Left lobe of liver (tissue), 2 donors: ENCODE measurements at regions not wholly inside any gene's neighbourhood (a gene's known extent, or its start where the extent isn't known, plus 50 kb on each side); places are given as distances from the start of the nearest gene placed in this dataset.

Experiments
- ATAC-seq: fragments of 200-7000 bp; cut with Tn5 transposase; one replicate; pipeline ENCODE4 v1.9.1; 2020; ENCODE audit warnings: mild to moderate bottlenecking, moderate library complexity
- DNase-seq: peaks from one replicate; pipeline ENCODE4 v3.0.0-alpha.2; 2020; ENCODE audit warnings: low spot score
- donor health status: DM: no; HTN: no; CAD: no; lungs with moderate emphysema.
- donor health status: DM: no; HTN: yes; CAD: no.

- ATAC-seq (no peak), DNase-seq (no peak)
Measured at GRCh38 chr13:104875038-104875754, 1660.3 kb downstream of the EFNB2 start.

GRCh38 chr13:104872153-104872552 lies 1663.3 kb downstream of the EFNB2 start:
- no peak for DNase-seq

GRCh38 chr13:104871456-104871855 lies 1664.0 kb downstream of the EFNB2 start:
- DNase-seq = no peak
- no peak for ATAC-seq

More at GRCh38 chr13:104872153-104872552, 1663.3 kb downstream of the EFNB2 start:
- ATAC-seq = no peak

GRCh38 chr13:104869501-104869900 lies 1666.0 kb downstream of the EFNB2 start:
- ATAC-seq (no peak), DNase-seq (no peak)

- DNase-seq (no peak), ATAC-seq (no peak)
Measured at GRCh38 chr13:104868806-104869205, 1666.7 kb downstream of the EFNB2 start.

GRCh38 chr13:104855581-104855980 lies 1679.9 kb downstream of the EFNB2 start:
- DNase-seq (no peak), ATAC-seq (no peak)

- ATAC-seq (no peak), DNase-seq (no peak)
Measured at GRCh38 chr13:104854698-104855097, 1680.8 kb downstream of the EFNB2 start.

GRCh38 chr13:104854007-104854406 lies 1681.5 kb downstream of the EFNB2 start:
- DNase-seq (no peak), ATAC-seq (no peak)

GRCh38 chr13:104847922-104848321 lies 1687.5 kb downstream of the EFNB2 start:
- ATAC-seq = no peak
- no peak for DNase-seq

- ATAC-seq (no peak), DNase-seq (no peak)
Measured at GRCh38 chr13:104843401-104843800, 1692.1 kb downstream of the EFNB2 start.

- ATAC-seq = no peak
- no peak for DNase-seq
Measured at GRCh38 chr13:104841110-104841509, 1694.4 kb downstream of the EFNB2 start.

GRCh38 chr13:104837756-104838155 lies 1697.7 kb downstream of the EFNB2 start:
- no peak for ATAC-seq
- DNase-seq = no peak

GRCh38 chr13:104833221-104833620 lies 1702.2 kb downstream of the EFNB2 start:
- no peak for ATAC-seq
- DNase-seq = no peak

GRCh38 chr13:104832231-104832630 lies 1703.2 kb downstream of the EFNB2 start:
- no peak for DNase-seq

GRCh38 chr13:104831831-104832230 lies 1703.6 kb downstream of the EFNB2 start:
- no peak for DNase-seq
- ATAC-seq = no peak

More at GRCh38 chr13:104832231-104832630, 1703.2 kb downstream of the EFNB2 start:
- ATAC-seq = no peak

GRCh38 chr13:104823709-104824108 lies 1711.8 kb downstream of the EFNB2 start:
- ATAC-seq = no peak
- no peak for DNase-seq

GRCh38 chr13:104823071-104823470 lies 1712.4 kb downstream of the EFNB2 start:
- ATAC-seq = no peak
- no peak for DNase-seq

GRCh38 chr13:104817271-104817670 lies 1718.2 kb downstream of the EFNB2 start:
- no peak for DNase-seq
- ATAC-seq = no peak

- DNase-seq (no peak), ATAC-seq (no peak)
Measured at GRCh38 chr13:104816726-104817125, 1718.7 kb downstream of the EFNB2 start.

GRCh38 chr13:104810242-104810641 lies 1725.2 kb downstream of the EFNB2 start:
- DNase-seq = no peak

GRCh38 chr13:104809483-104809882 lies 1726.0 kb downstream of the EFNB2 start:
- no peak for ATAC-seq
- DNase-seq = no peak

More at GRCh38 chr13:104810242-104810641, 1725.2 kb downstream of the EFNB2 start:
- no peak for ATAC-seq

- DNase-seq = no peak
- no peak for ATAC-seq
Measured at GRCh38 chr13:104805346-104805745, 1730.1 kb downstream of the EFNB2 start.

- no peak for ATAC-seq
- DNase-seq = no peak
Measured at GRCh38 chr13:104799152-104799551, 1732.9 kb upstream of the SLC10A2 start.
